ENCODE measurements at regions not wholly inside any gene's neighbourhood (a gene's known extent, or its start where the extent isn't known, plus 50 kb on each side); places are given as distances from the start of the nearest gene placed in this dataset.

DNA sequence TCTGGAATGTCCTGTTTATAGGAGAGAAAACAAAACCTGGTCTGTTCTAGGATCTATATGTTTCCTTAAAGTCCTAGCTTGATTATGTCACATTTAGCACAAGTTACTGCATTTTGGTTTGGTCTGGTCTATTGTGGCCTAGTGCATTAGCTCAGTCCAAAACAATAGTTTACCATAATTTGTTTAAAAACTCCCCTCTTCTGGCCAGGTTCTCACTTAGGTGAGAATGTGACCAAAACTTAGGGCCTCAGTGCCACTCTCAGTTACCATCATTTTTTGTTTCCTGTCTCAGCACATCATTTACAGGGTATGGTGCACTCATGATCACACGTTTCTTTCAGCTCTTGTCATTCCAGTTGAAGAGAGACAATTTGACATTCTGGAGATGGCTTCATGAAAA lies 378.5 kb downstream of the KLHL4 start:
- DNase-seq (ENCODE audit: low spot score), result no peak
- no peaks in the 10 kb centered on the region for H3K36me3 ChIP-seq (replicated peaks in 1 of 2; ENCODE audit: control insufficient read depth in 1 of 2, insufficient read depth in 2 of 2, low read length in 2 of 2)
- no peak overlapping the region for H3K4me3 ChIP-seq (replicated peaks in 1 of 3; ENCODE audit: insufficient read depth in 1 of 3, low read depth in 2 of 3, low read length in 3 of 3)
- BruUV-seq (replicated peaks), result no TSS peak
- H2AFZ ChIP-seq (ENCODE audit: low read length), result no peak overlapping the region
- intact Hi-C loops (cut with micrococcal nuclease; ENCODE audit: unreplicated experiment), result no loop called here
- in situ Hi-C loops (cut with HindIII; ENCODE audit: extremely low pct_ligation_motif_present, low pct_unique_long_range_greater_than_20kb), result no loop called here
- no peaks in the 10 kb centered on the region for H3K27me3 ChIP-seq (ENCODE audit: control insufficient read depth in 1 of 2, insufficient read depth in 2 of 2, low read length in 2 of 2)
- no peak overlapping the region for H3K9ac ChIP-seq (ENCODE audit: insufficient read depth, low read depth, low read length)
- ChIA-PET CTCF (ENCODE audit: low intra/inter-chr PET ratio, low total read pairs) (no interaction called here), POLR2A (no interaction called here)
- ATAC-seq, result no peak
- no peaks in the 10 kb centered on the region for H4K20me1 ChIP-seq (ENCODE audit: insufficient read depth, low read length)
- TF ChIP-seq ZBTB42 (CRISPR knock-in tag; IDR thresholded peaks at IDR 0.05) (no peak), SP2 (CRISPR knock-in tag; IDR thresholded peaks at IDR 0.05) (no peak), ZMYM4 (CRISPR knock-in tag; IDR thresholded peaks at IDR 0.05) (no peak)
- no peaks in the 10 kb centered on the region for H3K9me3 ChIP-seq (ENCODE audit: low read length)
- FAIRE-seq, result no peak
- no peak overlapping the region for H3K4me2 ChIP-seq (ENCODE audit: low read depth, low read length)
- H3K27ac ChIP-seq (ENCODE audit: extremely low read length, insufficient read depth, low read length), result no peak overlapping the region
- 0% methylated on average over 1 of the region's 1 CpG for WGBS (ENCODE audit: low lambda C conversion rate)
- H3K4me1 ChIP-seq (ENCODE audit: insufficient read depth, low read length), result no peaks in the 10 kb centered on the region
- H3K79me2 ChIP-seq (ENCODE audit: insufficient read depth, low read length), result no peaks in the 10 kb centered on the region

- WGBS (ENCODE audit: low lambda C conversion rate), result 16% methylated on average over 8 of the region's 8 CpGs
- ChIA-PET POLR2A (no interaction called here), CTCF (ENCODE audit: low intra/inter-chr PET ratio, low total read pairs) (no interaction called here)
- TF ChIP-seq IRF2 (CRISPR knock-in tag; IDR thresholded peaks at IDR 0.05) (peak; percentile 99), MAF1 (CRISPR knock-in tag; IDR thresholded peaks at IDR 0.05; ENCODE audit: borderline replicate concordance) (no peak)
- ATAC-seq (no peak), DNase-seq (ENCODE audit: low spot score) (no peak), FAIRE-seq (no peak)
- Histone ChIP-seq H3K4me3 (replicated peaks in 1 of 3; ENCODE audit: insufficient read depth in 1 of 3, low read depth in 2 of 3, low read length in 3 of 3) (0 out of 6 replicates have a peak overlapping the region, but pooled peaks of 1 of the 3 experiments have one; percentile 32), H4K20me1 (ENCODE audit: insufficient read depth, low read length) (no peaks in the 10 kb centered on the region), H3K4me1 (ENCODE audit: insufficient read depth, low read length) (no peaks in the 10 kb centered on the region), H3K4me2 (ENCODE audit: low read depth, low read length) (no peak overlapping the region), H3K36me3 (replicated peaks in 1 of 2; ENCODE audit: control insufficient read depth in 1 of 2, insufficient read depth in 2 of 2, low read length in 2 of 2) (no peaks in the 10 kb centered on the region), H2AFZ (ENCODE audit: low read length) (no peak overlapping the region), H3K27me3 (ENCODE audit: control insufficient read depth in 1 of 2, insufficient read depth in 2 of 2, low read length in 2 of 2) (no peaks in the 10 kb centered on the region), H3K79me2 (ENCODE audit: insufficient read depth, low read length) (no peaks in the 10 kb centered on the region), H3K9ac (ENCODE audit: insufficient read depth, low read depth, low read length) (no peak overlapping the region), H3K27ac (ENCODE audit: extremely low read length, insufficient read depth, low read length) (no peak overlapping the region), H3K9me3 (ENCODE audit: low read length) (no peaks in the 10 kb centered on the region)
- no TSS peak for BruUV-seq (replicated peaks)
- intact Hi-C loops (cut with micrococcal nuclease; ENCODE audit: unreplicated experiment), result no loop called here
- in situ Hi-C loops (cut with HindIII; ENCODE audit: extremely low pct_ligation_motif_present, low pct_unique_long_range_greater_than_20kb), result no loop called here
Observed at GRCh38 chrX:87900320-87900908, 382.8 kb downstream of the KLHL4 start.

Data from HepG2 (cell line).